Activated CD4-positive, alpha-beta T cell treated with anti-CD3 and anti-CD28 coated beads, Interleukin-2, amount 50 U/mL, for 4 hours (primary cell): ENCODE measurements at regions not wholly inside any gene's neighbourhood (a gene's known extent, or its start where the extent isn't known, plus 50 kb on each side); places are given as distances from the start of the nearest gene placed in this dataset.

ENCODE experiments used
- DNase-seq, 2 experiments: peaks; one replicate each; pipeline ENCODE4 v3.0.0-alpha.2; 2020

GRCh38 chr12:111035578-111036301, 115.4 kb upstream of the MYL2 start:
- no peak for DNase-seq

GRCh38 chr12:111034886-111035577, 114.7 kb upstream of the MYL2 start:
- no peak for DNase-seq

- no peak for DNase-seq
Measured at GRCh38 chr12:111034083-111034885, 113.9 kb upstream of the MYL2 start, which contains the start of gene CUX2. CUX2 (plus strand) TSS chr12:111034165.

DNA sequence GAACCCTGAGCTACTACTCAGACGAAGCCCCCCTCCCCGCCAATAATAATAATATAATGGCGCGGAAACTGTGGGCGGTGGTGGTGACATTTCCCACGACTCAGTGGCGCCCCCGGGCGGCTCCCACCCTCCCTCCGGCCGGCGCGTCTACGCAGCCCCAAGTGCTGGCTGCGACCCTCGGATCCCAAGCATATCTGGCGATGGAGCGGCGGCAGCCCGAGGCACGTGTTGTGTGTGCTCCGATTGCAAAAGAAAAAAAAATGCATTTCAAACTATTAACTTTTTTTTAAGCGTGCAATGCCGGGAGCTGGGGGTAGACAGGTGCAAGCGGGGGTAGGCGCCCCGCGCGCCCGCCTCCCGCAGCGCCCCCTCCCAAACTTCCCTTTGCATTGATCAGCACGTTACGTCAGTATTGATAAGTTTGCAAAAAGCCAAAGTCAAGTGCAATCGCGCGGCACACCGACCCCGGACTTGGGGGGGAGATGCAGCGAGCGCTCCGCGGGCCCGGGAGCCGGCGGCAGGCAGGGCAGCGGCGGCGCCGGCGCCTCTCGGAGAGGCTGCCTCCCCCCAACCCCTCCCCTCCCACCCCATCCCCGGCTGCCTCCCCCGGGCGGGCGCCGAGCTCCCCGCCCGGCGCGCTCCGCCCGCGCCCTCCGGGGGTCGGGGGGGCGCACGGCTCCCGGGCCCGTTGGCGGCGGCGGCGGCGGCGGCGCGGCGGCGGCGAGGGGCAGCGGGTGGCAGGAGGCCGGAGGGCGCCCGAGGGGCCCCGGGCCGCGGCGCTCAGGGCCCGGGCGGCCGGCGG, 113.1 kb upstream of the MYL2 start:
- no peak for DNase-seq

GRCh38 chr12:111032591-111032919, 112.2 kb upstream of the MYL2 start:
- no peak for DNase-seq

DNA sequence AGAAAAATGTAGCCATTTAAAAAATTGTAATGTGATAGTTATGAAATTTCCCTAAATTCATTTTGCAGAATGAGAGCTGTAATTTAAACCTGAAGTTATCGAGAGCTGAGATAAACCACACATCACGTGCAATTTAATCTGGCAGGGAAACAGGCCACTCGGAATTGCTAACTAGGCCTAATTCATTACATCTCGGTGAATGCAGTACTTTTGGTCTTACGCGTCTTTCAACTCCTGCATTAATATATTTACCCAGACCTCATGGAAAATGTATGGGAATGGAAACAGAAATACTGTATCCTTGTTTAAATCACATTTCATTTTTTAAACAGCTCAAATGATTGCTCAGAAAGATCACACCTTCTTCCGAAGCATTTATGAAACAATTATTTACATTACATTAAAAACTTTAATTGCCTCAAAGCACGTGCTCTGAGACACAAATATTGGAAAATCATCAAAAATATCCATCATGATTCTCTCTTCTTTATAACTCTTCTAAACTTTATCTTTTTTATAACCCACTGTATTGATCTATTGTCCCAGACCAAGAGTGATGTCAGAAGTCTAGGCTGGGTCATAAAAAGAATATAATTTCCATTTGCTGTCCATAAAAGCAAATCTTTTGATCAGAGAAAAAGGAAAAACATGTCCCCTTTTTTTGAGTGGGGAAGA, 111.7 kb upstream of the MYL2 start:
- no peak for DNase-seq

DNA sequence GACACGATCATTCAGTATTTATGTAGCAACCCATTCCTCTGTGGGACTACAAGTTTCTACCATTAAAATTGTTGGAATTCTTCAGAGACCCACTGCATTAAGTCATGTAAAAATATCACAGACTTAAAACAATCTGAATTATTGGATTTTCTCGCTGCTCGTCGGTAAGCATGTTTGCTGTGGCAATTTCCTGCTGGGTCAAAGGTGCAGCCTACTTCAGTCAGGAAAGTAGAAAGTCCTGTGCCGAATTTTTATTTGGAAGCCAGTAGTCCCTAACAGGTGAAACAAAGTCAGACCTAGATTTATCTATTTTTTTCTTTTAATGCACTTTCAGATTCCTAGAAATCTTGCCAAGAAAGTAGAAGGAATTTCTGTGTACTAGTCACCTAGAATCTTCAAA, 110.4 kb upstream of the MYL2 start:
- no peak for DNase-seq

- no peak for DNase-seq
Measured at GRCh38 chr12:111029732-111030131, 109.4 kb upstream of the MYL2 start.

DNA sequence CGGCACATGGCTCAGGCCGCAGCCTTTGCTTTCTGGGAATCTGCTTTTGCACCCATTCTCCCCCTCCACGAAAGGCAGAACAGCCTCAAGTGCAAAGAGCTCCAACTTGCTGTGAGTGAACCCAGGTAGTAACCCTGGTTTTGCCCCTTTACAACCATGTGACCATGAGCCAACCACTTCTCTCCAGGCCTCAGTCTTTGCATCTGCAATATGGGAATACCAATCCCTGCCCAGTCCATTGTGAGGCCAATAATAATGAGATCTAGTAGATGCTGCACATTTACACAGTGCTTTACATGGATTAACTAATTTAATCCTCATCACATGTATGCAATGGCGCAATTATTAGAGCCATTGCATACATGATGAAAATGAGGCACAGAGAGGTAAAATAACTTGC, 108.9 kb upstream of the MYL2 start:
- no peak for DNase-seq

DNA sequence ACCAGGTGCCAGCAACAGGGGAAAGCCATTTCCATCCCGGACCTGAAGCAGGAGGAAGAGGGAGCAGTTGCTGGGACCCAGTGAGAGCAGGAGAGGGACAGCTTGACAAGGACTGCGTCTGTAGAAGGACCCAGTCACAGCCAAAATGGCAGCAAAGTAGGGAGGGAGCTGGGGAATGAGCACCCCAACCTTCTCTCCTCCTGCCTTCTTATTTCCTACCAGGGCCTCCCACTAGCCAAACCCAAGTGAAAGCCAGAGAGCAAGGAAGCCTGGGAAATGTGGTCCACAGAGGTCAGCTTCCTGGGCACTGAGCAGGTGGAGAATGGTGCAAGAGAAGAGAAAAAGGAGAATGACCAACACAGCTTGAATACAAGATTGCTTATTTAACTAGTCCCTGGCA, 108.5 kb upstream of the MYL2 start:
- no peak for DNase-seq

DNA sequence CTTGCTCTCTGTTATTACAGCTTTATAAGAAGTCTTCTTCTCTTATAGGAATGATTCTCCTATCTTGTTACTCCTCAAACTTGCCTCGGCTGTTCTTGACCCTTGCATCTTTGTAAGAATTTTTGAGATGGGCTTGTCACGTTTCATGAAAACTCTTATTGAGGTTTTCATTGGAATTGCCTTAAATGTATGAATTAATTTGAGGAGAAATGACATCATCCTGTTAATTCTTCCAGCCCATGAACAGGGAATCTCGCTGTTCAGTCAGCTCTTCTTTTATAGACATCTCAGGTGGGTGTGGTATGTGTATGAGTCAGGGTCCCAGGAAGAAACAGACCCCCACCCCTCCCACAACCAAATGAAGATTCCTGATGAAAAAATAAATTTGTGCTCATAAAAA, 107.1 kb upstream of the MYL2 start:
- no peak for DNase-seq

GRCh38 chr12:111025792-111026430, 105.5 kb upstream of the MYL2 start:
- DNase-seq = no peak

- DNase-seq = no peak
Measured at GRCh38 chr12:111025301-111025700, 104.9 kb upstream of the MYL2 start.

DNA sequence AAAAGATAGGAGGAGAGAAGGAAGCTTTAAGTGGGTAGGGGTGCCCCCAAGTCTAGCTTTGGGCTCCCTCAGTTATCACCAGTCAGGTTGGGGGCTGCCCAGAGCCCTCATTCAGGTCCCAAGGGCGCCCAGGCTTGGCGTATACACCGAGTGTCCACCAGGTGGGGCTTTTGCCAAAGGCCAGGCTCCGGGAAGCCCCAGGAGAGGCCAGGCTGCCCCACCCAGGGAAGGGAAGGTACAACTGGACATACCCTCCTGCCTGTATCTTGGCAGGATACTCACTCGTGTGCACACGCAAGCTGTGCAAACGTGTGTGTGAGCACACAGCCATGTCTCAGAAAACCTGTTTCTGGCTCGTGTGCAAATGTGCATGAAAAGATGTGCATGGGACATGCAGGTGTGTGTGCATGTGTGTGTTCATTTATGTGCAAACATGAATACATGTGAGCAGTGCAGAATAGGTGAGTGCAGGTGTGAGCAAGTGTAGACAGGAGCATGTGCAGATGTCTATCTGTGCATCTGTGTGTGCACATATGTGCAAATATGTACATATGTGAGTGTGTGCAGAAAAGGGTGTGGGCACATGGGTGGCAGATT, 103.9 kb upstream of the MYL2 start:
- peak; percentile 25 to 35 for DNase-seq

GRCh38 chr12:111022386-111022785, 102.0 kb upstream of the MYL2 start:
- no peak for DNase-seq

GRCh38 chr12:111014547-111014946, 94.2 kb upstream of the MYL2 start:
- DNase-seq = no peak

DNA sequence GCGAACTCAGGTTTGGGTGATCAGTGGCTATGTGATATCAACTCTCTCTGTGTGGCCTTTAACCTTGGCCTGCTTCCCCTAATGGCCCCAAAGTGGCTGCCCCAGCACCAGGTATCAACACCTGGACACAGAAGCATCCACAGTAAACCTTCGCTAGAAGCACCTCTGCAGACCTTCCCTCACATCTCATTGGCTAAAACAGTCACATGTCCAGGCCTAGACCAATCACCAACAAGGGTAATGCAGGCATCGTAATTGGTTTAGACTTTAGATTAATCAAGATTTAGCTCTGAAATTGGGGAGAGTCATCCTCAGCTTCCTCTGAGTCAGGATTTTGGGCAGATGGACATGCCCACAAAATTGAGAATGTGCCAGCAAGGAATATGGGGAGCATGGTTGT, 92.5 kb upstream of the MYL2 start:
- no peak for DNase-seq

DNA sequence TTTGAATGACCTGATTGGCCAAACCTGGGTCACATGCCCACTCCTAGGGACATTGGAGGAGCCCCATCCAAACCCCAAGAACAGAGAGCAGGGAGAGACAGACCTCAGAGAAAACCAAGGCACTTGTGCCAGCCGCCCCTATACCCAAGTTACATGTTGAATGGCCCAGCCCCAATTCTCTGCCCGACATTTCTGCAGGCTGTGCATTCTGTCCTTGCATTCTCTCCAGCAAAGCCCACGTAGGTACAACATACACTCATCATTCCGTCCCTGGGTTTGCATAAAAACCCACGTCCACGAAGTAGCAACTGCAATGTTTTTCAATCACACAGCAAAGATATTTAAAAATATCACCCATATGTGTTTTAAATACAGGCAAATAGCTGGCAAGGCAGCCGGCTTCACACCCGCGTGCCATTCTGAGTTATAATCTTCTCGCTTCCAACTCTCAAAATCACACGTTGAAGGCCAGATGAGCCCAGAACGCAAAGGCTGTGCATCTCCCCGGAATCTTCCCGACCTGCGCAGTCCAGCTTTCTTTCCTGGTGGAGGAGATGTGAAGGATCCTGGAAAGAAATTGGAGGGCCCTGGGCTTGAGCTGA, 91.7 kb upstream of the MYL2 start:
- no peak for DNase-seq

DNA sequence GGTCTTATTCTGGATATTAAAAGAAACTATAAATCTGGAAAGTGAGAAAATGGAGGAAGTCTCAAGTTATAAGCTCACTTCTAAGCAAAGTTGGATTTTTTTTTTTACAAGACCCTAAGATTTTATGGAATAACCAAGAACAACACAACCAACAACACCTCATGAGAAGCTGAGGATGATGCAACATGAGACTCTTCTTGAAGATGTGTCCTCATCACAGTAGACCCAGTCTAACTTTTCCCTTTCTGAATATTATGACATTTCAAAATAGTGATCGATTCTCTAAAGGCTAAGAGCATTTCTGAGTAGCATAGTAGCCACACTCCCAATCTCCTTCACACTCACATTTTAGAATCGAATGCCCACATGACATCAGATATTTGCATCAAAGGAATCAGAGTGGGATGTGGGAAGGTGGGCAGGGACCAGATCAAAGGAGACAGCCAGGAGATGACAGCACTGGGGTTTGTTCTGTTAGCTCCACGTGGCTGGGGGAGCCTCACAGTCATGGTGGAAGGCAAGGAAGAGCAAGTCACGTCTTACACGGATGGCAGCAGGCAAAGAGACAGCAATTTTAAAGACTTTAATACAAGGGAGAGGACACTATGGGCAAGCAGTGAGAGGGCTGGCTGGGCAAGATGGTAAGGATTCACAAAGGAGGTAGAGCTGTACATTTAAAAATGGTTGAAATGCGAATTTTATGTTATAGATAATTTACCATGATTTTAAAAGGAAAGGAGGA, 90.7 kb upstream of the MYL2 start:
- DNase-seq = no peak

- no peak for DNase-seq
Measured at GRCh38 chr12:111010061-111010460, 89.7 kb upstream of the MYL2 start.
